MM.1S (cell line): ENCODE measurements at regions not wholly inside any gene's neighbourhood (a gene's known extent, or its start where the extent isn't known, plus 50 kb on each side); places are given as distances from the start of the nearest gene placed in this dataset.
"Not testable (repeated sequence)": the region's sequence is repeated elsewhere in the genome, so short reads cannot be mapped to it uniquely, and the experiment has no call there.

Experiments used
- DNase-seq: peaks from one replicate; pipeline ENCODE4 v3.0.0-alpha.2; 2015
- H2AFZ ChIP-seq: fragments of 300-600 bp; sonication (generic); 2 replicates; pipeline ENCODE4 v1.6.0; 2016; ENCODE audit warnings: antibody characterized with exemption, low read length
- H3F3A ChIP-seq: fragments of 300-600 bp; sonication (generic); 2 replicates; pipeline ENCODE4 v1.6.1; 2016; ENCODE audit warnings: mild to moderate bottlenecking, antibody characterized with exemption, low read length, moderate library complexity, mixed read lengths; ENCODE audit not compliant: insufficient read depth
- H3K27ac ChIP-seq: fragments of 300-600 bp; sonication (generic); 2 replicates; pipeline ENCODE4 v1.5.1; 2016; ENCODE audit warnings: mild to moderate bottlenecking, low read length
- H3K27me3 ChIP-seq: fragments of 300-600 bp; sonication (generic); replicated peaks from 2 replicates; pipeline ENCODE4 v1.6.0; 2016; ENCODE audit warnings: low read length; ENCODE audit not compliant: insufficient read depth
- H3K36me3 ChIP-seq: fragments of 300-600 bp; sonication (generic); replicated peaks from 2 replicates; pipeline ENCODE4 v1.6.1; 2016; ENCODE audit warnings: mild to moderate bottlenecking, low read length, mixed read lengths; ENCODE audit not compliant: insufficient read depth
- H3K4me1 ChIP-seq: fragments of 300-600 bp; sonication (generic); 2 replicates; pipeline ENCODE4 v1.6.1; 2016; ENCODE audit warnings: low read length, mixed read lengths
- H3K4me2 ChIP-seq: fragments of 300-600 bp; sonication (generic); 2 replicates; pipeline ENCODE4 v1.6.0; 2016; ENCODE audit warnings: low read depth, low read length
- H3K4me3 ChIP-seq: fragments of 300-600 bp; sonication (generic); 2 replicates; pipeline ENCODE4 v1.5.1; 2016; ENCODE audit warnings: low read length, mixed read lengths
- H3K79me2 ChIP-seq: fragments of 300-600 bp; sonication (generic); 2 replicates; pipeline ENCODE4 v1.6.1; 2016; ENCODE audit warnings: mixed run types, low read length, mixed read lengths
- H3K9ac ChIP-seq: fragments of 300-600 bp; sonication (generic); 2 replicates; pipeline ENCODE4 v1.6.1; 2016; ENCODE audit warnings: low read length, mixed read lengths
- H3K9me2 ChIP-seq: fragments of 300-600 bp; sonication (generic); replicated peaks from 2 replicates; pipeline ENCODE4 v1.6.1; 2016; ENCODE audit warnings: mild to moderate bottlenecking, low read length, mixed read lengths; ENCODE audit not compliant: insufficient read depth
- H3K9me3 ChIP-seq: fragments of 300-600 bp; sonication (generic); replicated peaks from 2 replicates; pipeline ENCODE4 v1.6.1; 2016; ENCODE audit warnings: mild to moderate bottlenecking, low read length, mixed read lengths; ENCODE audit not compliant: insufficient read depth
- H4K20me1 ChIP-seq: fragments of 300-600 bp; sonication (generic); 2 replicates; pipeline ENCODE4 v1.6.1; 2016; ENCODE audit warnings: mild to moderate bottlenecking, low read length, moderate library complexity, mixed read lengths; ENCODE audit not compliant: insufficient read depth
- EZH2 ChIP-seq: fragments of 300-600 bp; sonication (generic); optimal IDR thresholded peaks from 2 replicates; pipeline ENCODE3; 2017; ENCODE audit warnings: low read depth, mild to moderate bottlenecking, antibody characterized with exemption, low read length, mixed read lengths
- EZH2phosphoT487 ChIP-seq: fragments of 300-600 bp; sonication (generic); IDR thresholded peaks from 2 replicates; pipeline ENCODE4 v1.6.1; 2018; ENCODE audit warnings: antibody characterized with exemption, low read length
- TF ChIP-seq, protein P1 (sequence below): fragments of 300-600 bp; sonication (generic); IDR thresholded peaks from 2 replicates; pipeline ENCODE4 v1.5.1; 2016; ENCODE audit warnings: antibody characterized with exemption, low read length, mixed read lengths

DNA sequence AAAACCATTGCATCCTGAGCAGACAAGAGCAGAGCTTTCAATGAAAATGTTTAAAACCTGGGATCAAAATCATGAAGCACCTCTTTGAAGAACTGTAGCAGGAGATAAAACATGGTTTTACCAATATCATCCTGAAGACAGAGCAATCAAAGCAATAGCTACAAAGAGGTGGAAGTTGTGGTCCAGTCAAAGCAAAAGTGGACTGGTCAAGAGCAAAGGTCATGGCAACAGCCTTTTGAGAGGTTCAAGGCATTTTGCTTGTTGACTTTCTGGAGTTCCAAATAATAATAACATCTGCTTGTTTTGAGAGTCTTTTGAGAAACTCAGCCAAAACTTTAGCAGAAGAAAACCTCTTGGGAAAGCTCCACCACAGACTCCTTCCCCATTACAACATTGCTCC is 893.9 kb upstream of the POT1 start:
- Histone ChIP-seq H3K79me2 (no peaks in the 10 kb centered on the region), H3K27me3 (no peaks in the 10 kb centered on the region), H3K4me2 (no peak overlapping the region), H3K36me3 (no peaks in the 10 kb centered on the region), H3K4me1 (no peaks in the 10 kb centered on the region), H3K9me2 (no peaks in the 10 kb centered on the region; the same call in 1 of the 2 replicates), H3F3A (no peaks in the 10 kb centered on the region; the same call in 1 of the 2 replicates), H3K27ac (no peak overlapping the region), H3K9ac (no peak overlapping the region), H3K9me3 (no peaks in the 10 kb centered on the region), H4K20me1 (no peaks in the 10 kb centered on the region), H2AFZ (no peak overlapping the region), H3K4me3 (no peak overlapping the region)
- DNase-seq, result no peak
- no peak for TF ChIP-seq EZH2phosphoT487
- TF ChIP-seq EZH2, result no peak
- TF ChIP-seq, protein P1, sequence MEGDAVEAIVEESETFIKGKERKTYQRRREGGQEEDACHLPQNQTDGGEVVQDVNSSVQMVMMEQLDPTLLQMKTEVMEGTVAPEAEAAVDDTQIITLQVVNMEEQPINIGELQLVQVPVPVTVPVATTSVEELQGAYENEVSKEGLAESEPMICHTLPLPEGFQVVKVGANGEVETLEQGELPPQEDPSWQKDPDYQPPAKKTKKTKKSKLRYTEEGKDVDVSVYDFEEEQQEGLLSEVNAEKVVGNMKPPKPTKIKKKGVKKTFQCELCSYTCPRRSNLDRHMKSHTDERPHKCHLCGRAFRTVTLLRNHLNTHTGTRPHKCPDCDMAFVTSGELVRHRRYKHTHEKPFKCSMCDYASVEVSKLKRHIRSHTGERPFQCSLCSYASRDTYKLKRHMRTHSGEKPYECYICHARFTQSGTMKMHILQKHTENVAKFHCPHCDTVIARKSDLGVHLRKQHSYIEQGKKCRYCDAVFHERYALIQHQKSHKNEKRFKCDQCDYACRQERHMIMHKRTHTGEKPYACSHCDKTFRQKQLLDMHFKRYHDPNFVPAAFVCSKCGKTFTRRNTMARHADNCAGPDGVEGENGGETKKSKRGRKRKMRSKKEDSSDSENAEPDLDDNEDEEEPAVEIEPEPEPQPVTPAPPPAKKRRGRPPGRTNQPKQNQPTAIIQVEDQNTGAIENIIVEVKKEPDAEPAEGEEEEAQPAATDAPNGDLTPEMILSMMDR, result no peak

DNA sequence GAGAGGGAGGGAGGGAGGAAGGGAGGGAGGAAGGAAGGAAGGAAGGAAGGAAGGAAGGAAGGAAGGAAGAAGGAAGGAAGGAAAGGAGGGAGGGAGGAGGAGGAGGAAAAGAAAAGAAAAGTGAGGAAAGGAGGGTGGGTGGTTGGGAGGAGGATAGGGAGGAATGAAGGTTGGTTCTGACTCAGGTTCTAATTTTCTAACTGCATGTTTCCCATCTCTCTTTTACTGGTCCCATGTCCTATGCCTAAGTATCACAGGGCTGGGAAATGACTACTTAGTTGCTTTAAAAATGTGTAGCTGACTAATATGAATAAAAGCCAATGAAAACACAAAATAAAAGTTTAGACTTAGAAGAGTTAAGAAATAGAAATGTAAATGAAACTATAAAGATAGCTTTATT is 890.9 kb upstream of the POT1 start:
- Histone ChIP-seq H2AFZ (no peak overlapping the region), H3K27me3 (no peaks in the 10 kb centered on the region), H3K9me2 (no peaks in the 10 kb centered on the region; the same call in 1 of the 2 replicates), H3K9me3 (no peaks in the 10 kb centered on the region), H3F3A (no peaks in the 10 kb centered on the region; the same call in 1 of the 2 replicates), H3K79me2 (no peaks in the 10 kb centered on the region), H3K4me3 (no peak overlapping the region), H3K9ac (no peak overlapping the region), H3K4me2 (no peak overlapping the region), H3K4me1 (no peaks in the 10 kb centered on the region), H4K20me1 (no peaks in the 10 kb centered on the region), H3K27ac (no peak overlapping the region), H3K36me3 (no peaks in the 10 kb centered on the region)
- no peak for DNase-seq
- TF ChIP-seq EZH2phosphoT487 (no peak), EZH2 (no peak)
- TF ChIP-seq, protein P1, result no peak

GRCh38 chr7:125814100-125814499 is 884.5 kb upstream of the POT1 start:
- no peak for DNase-seq
- no peaks in the 10 kb centered on the region for H3K36me3 ChIP-seq
- H3K4me2 ChIP-seq, result no peak overlapping the region
- no peak overlapping the region for H3K9ac ChIP-seq
- H3K79me2 ChIP-seq, result no peaks in the 10 kb centered on the region
- no peaks in the 10 kb centered on the region for H3K4me1 ChIP-seq
- no peaks in the 10 kb centered on the region for H3K27me3 ChIP-seq
- H3F3A ChIP-seq, result no peaks in the 10 kb centered on the region; the same call in 1 of the 2 replicates
- H3K9me3 ChIP-seq, result no peaks in the 10 kb centered on the region
- no peaks in the 10 kb centered on the region for H4K20me1 ChIP-seq
- TF ChIP-seq, protein P1, result no peak
- no peak for TF ChIP-seq EZH2phosphoT487
- TF ChIP-seq EZH2, result no peak
- H3K9me2 ChIP-seq, result no peaks in the 10 kb centered on the region
- H3K27ac ChIP-seq, result no peak overlapping the region
- no peak overlapping the region for H3K4me3 ChIP-seq
- no peak overlapping the region for H2AFZ ChIP-seq

- not testable (repeated sequence) for H3K4me3 ChIP-seq, H4K20me1 ChIP-seq, H3F3A ChIP-seq, H3K4me1 ChIP-seq, H3K9me2 ChIP-seq, H2AFZ ChIP-seq, DNase-seq, H3K36me3 ChIP-seq, H3K27ac ChIP-seq, H3K4me2 ChIP-seq, H3K9me3 ChIP-seq, H3K27me3 ChIP-seq, H3K9ac ChIP-seq, H3K79me2 ChIP-seq
These were observed 876.9 kb upstream of the POT1 start for GRCh38 chr7:125806491-125806890.
